H1 (cell line): ENCODE measurements at regions not wholly inside any gene's neighbourhood (a gene's known extent, or its start where the extent isn't known, plus 50 kb on each side); places are given as distances from the start of the nearest gene placed in this dataset.
A peak's percentile ranks its signal among the peaks of the same experiment; 100 is the strongest.

Experiments
- CTCF ChIA-PET: fragments of 300-600 bp; sonication (Branson Sonifier 250); formaldehyde crosslinking; loops from one replicate; lab custom pipeline; 2021; ENCODE audit not compliant: partially characterized antibody; lab: Charles Lee
- POLR2A ChIA-PET: fragments of 300-600 bp; sonication (Branson Sonifier 250); formaldehyde crosslinking; loops from one replicate; lab custom pipeline; 2021; ENCODE audit warnings: inconsistent platforms; ENCODE audit not compliant: partially characterized antibody; lab: Charles Lee
- DNase-seq, 2 experiments: peaks; one replicate each; pipeline versions ENCODE4 v3.0.0 to v3.0.0-alpha.2; 2010 to 2022; ENCODE audit warnings: low spot score in 2 of 2, low read depth in 1 of 2, mixed read lengths in 1 of 2
- FAIRE-seq: peaks from 2 replicates; lab custom pipeline; 2011; peaks lifted over from hg19 to GRCh38; lab: Jason Lieb, UNC
- H2AFZ ChIP-seq: 2 replicates; pipeline ENCODE4 v1.8.1; 2012; ENCODE audit warnings: low read length, inconsistent platforms
- H2AK5ac ChIP-seq: 2 replicates; pipeline ENCODE4 v1.6.1; 2013; ENCODE audit warnings: low read depth, low read length
- H2BK120ac ChIP-seq: replicated peaks from 2 replicates; pipeline ENCODE3; 2013; ENCODE audit warnings: low read depth, low read length, inconsistent platforms
- H2BK12ac ChIP-seq: 2 replicates; pipeline ENCODE4 v1.6.1; 2013; ENCODE audit warnings: low read depth, low read length
- H2BK15ac ChIP-seq: 2 replicates; pipeline ENCODE4 v1.6.1; 2013; ENCODE audit warnings: low read length
- H2BK20ac ChIP-seq: 2 replicates; pipeline ENCODE4 v1.6.1; 2013; ENCODE audit warnings: low read length
- H2BK5ac ChIP-seq: 2 replicates; pipeline ENCODE4 v1.6.1; 2013; ENCODE audit warnings: low read depth, low read length
- H3K14ac ChIP-seq: 2 replicates; pipeline ENCODE4 v1.6.1; 2013; ENCODE audit warnings: inconsistent platforms; ENCODE audit not compliant: insufficient read length
- H3K18ac ChIP-seq: 2 replicates; pipeline ENCODE4 v1.6.1; 2013; ENCODE audit warnings: low read length; ENCODE audit errors: extremely low read depth
- H3K23ac ChIP-seq: 2 replicates; pipeline ENCODE4 v1.6.1; 2013; ENCODE audit warnings: inconsistent platforms; ENCODE audit not compliant: insufficient read length
- H3K23me2 ChIP-seq: 2 replicates; pipeline ENCODE4 v1.6.1; 2013; ENCODE audit warnings: low read depth, low read length
- H3K27ac ChIP-seq: 2 replicates; pipeline ENCODE4 v1.6.1; 2011; ENCODE audit warnings: low read depth, low read length, inconsistent platforms
- H3K27me3 ChIP-seq, 4 experiments: replicated peaks in 1 of 4; 1 replicate in 1 of 4; 2 replicates in 3 of 4; pipeline versions ENCODE4 v1.6.1 to v1.8.1; 2011 to 2013; ENCODE audit warnings: low read length in 3 of 4, mild to moderate bottlenecking in 3 of 4, inconsistent platforms in 2 of 4, mixed read lengths in 2 of 4, moderate library complexity in 1 of 4; ENCODE audit not compliant: control insufficient read depth in 3 of 4, insufficient read depth in 3 of 4; ENCODE audit errors: extremely low read depth in 1 of 4
- H3K36me3 ChIP-seq, 4 experiments: 2 replicates each; pipeline versions ENCODE4 v1.6.1 to v1.8.1; 2011 to 2013; ENCODE audit warnings: mild to moderate bottlenecking in 4 of 4, low read length in 3 of 4, moderate library complexity in 2 of 4, control low read depth in 1 of 4, inconsistent platforms in 1 of 4; ENCODE audit not compliant: insufficient read depth in 4 of 4, control insufficient read depth in 2 of 4
- H3K4ac ChIP-seq: replicated peaks from 2 replicates; pipeline ENCODE3; 2013; ENCODE audit warnings: low read length, low read depth, mixed read lengths, inconsistent platforms; ENCODE audit not compliant: insufficient read length
- H3K4me1 ChIP-seq, 4 experiments: replicated peaks in 1 of 4; 1 replicate in 1 of 4; 2 replicates in 3 of 4; pipeline versions ENCODE4 v1.6.1 to v1.8.1; 2011 to 2013; ENCODE audit warnings: low read length in 3 of 4, inconsistent platforms in 2 of 4, mixed read lengths in 1 of 4; ENCODE audit not compliant: insufficient read depth in 4 of 4, control insufficient read depth in 3 of 4
- H3K4me2 ChIP-seq, 2 experiments: 2 replicates each; pipeline versions ENCODE4 v1.6.1 to v1.8.1; 2011 to 2013; ENCODE audit warnings: low read depth in 2 of 2, low read length in 2 of 2, control low read depth in 1 of 2, inconsistent platforms in 1 of 2, mild to moderate bottlenecking in 1 of 2; ENCODE audit not compliant: insufficient read depth in 1 of 2
- H3K4me3 ChIP-seq, 4 experiments: fragments of 200-600, 300-600 bp in 1 of 4; sonication (generic), shearing (Covaris generic), sonication (Bioruptor Twin) in 1 of 4; 2 replicates each; pipeline versions ENCODE4 v1.5.1 to v1.8.1; 2011 to 2016; ENCODE audit warnings: low read length in 4 of 4, low read depth in 3 of 4, control low read depth in 2 of 4, inconsistent platforms in 2 of 4, mild to moderate bottlenecking in 2 of 4, mixed read lengths in 1 of 4, moderate library complexity in 1 of 4; ENCODE audit not compliant: insufficient read depth in 2 of 4; ENCODE audit errors: extremely low read depth in 1 of 4
- H3K56ac ChIP-seq: replicated peaks from 2 replicates; pipeline ENCODE3; 2013; ENCODE audit warnings: low read depth, mild to moderate bottlenecking, mixed read lengths, low read length, inconsistent platforms; ENCODE audit not compliant: insufficient read length
- H3K79me1 ChIP-seq: 2 replicates; pipeline ENCODE4 v1.6.1; 2013; ENCODE audit warnings: low read depth, low read length, control low read depth
- H3K79me2 ChIP-seq, 2 experiments: 2 replicates each; pipeline versions ENCODE4 v1.6.1 to v1.8.1; 2012 to 2013; ENCODE audit warnings: low read length in 2 of 2, mild to moderate bottlenecking in 2 of 2, inconsistent platforms in 1 of 2; ENCODE audit not compliant: insufficient read depth in 2 of 2, control insufficient read depth in 1 of 2
- H3K9ac ChIP-seq, 4 experiments: replicated peaks in 1 of 4; 1 replicate in 1 of 4; 2 replicates in 3 of 4; pipeline versions ENCODE4 v1.6.1 to v1.8.1; 2011 to 2013; ENCODE audit warnings: low read depth in 3 of 4, low read length in 3 of 4, control low read depth in 2 of 4, mild to moderate bottlenecking in 2 of 4, moderate library complexity in 2 of 4, inconsistent platforms in 1 of 4; ENCODE audit errors: extremely low read depth in 1 of 4
- H3K9me3 ChIP-seq, 2 experiments: 2 replicates each; pipeline versions ENCODE4 v1.6.1 to v1.8.1; 2012 to 2013; ENCODE audit warnings: mild to moderate bottlenecking in 2 of 2, moderate library complexity in 2 of 2, control low read depth in 1 of 2, inconsistent platforms in 1 of 2, low read depth in 1 of 2, low read length in 1 of 2, mixed read lengths in 1 of 2; ENCODE audit not compliant: insufficient read depth in 2 of 2
- H4K20me1 ChIP-seq, 2 experiments: replicated peaks in 1 of 2; 2 replicates each; pipeline versions ENCODE3 to v1.8.1; 2011 to 2013; ENCODE audit warnings: inconsistent platforms in 2 of 2, low read length in 2 of 2, mild to moderate bottlenecking in 1 of 2; ENCODE audit not compliant: insufficient read depth in 2 of 2, control insufficient read depth in 1 of 2
- H4K5ac ChIP-seq: 2 replicates; pipeline ENCODE4 v1.6.1; 2013; ENCODE audit warnings: low read length, low read depth, mixed read lengths, inconsistent platforms; ENCODE audit not compliant: insufficient read length
- H4K8ac ChIP-seq: 2 replicates; pipeline ENCODE4 v1.8.0; 2013; ENCODE audit warnings: mild to moderate bottlenecking, moderate library complexity, low read length, inconsistent platforms; ENCODE audit not compliant: insufficient read depth; ENCODE audit errors: extremely low read depth
- H4K91ac ChIP-seq: replicated peaks from 2 replicates; pipeline ENCODE3; 2013; ENCODE audit warnings: low read length, mixed read lengths, inconsistent platforms; ENCODE audit not compliant: insufficient read length
- BACH1 ChIP-seq: IDR thresholded peaks from 2 replicates; pipeline ENCODE4 v1.6.1; 2012; ENCODE audit warnings: low read length, improper control_type of control experiment
- EZH2 ChIP-seq: fragments of 200-600 bp; sonication (generic); IDR thresholded peaks from 2 replicates; pipeline ENCODE4 v1.7.1; 2012; ENCODE audit warnings: low read depth, mild to moderate bottlenecking, moderate library complexity, low read length, inconsistent platforms; ENCODE audit not compliant: severe bottlenecking
- GABPA ChIP-seq: IDR thresholded peaks from 2 replicates; pipeline ENCODE4 v1.6.1; 2011; ENCODE audit warnings: mild to moderate bottlenecking, low read length, moderate library complexity, borderline replicate concordance; ENCODE audit not compliant: insufficient read depth
- JUND ChIP-seq: IDR thresholded peaks from 2 replicates; pipeline ENCODE4 v1.6.1; 2011; ENCODE audit warnings: mild to moderate bottlenecking, improper control_type of control experiment, low read length
- KDM4A ChIP-seq: IDR thresholded peaks from one replicate; pipeline ENCODE4 v1.7.1; 2012; ENCODE audit warnings: low read depth, mild to moderate bottlenecking, moderate library complexity, low read length, inconsistent platforms; ENCODE audit not compliant: severe bottlenecking
- SIN3A ChIP-seq, 2 experiments: IDR thresholded peaks in 1 of 2; conservative IDR thresholded peaks in 1 of 2; 2 replicates each; pipeline ENCODE4 v1.6.1; 2011 to 2012; ENCODE audit warnings: low read length in 2 of 2, improper control_type of control experiment in 1 of 2, low read depth in 1 of 2, mild to moderate bottlenecking in 1 of 2
- SP2 ChIP-seq: IDR thresholded peaks from 2 replicates; pipeline ENCODE4 v1.6.1; 2012; ENCODE audit warnings: mild to moderate bottlenecking, low read length, inconsistent platforms
- SP4 ChIP-seq: IDR thresholded peaks from 2 replicates; pipeline ENCODE4 v1.6.1; 2012; ENCODE audit warnings: low read length, inconsistent platforms
- WGBS, 2 experiments: shearing (Covaris generic) in 1 of 2; methylation state at CpG; one replicate each; pipeline versions ENCODE4 v1.1.6 to v1.1.7; 2013 to 2015; ENCODE audit warnings: low lambda C conversion rate in 2 of 2, mixed read lengths in 2 of 2, inconsistent platforms in 1 of 2, low coverage in 1 of 2, missing lambda C conversion rate in 1 of 2; ENCODE audit not compliant: insufficient replicate concordance in 2 of 2, insufficient coverage in 1 of 2, insufficient read length in 1 of 2; ENCODE audit errors: extremely low coverage in 1 of 2, missing lambda C conversion rate in 1 of 2; 5-methylcytosine and 5-hydroxymethylcytosine counted together
- TF ChIP-seq, protein P1 (sequence below), 3 experiments: IDR thresholded peaks; 1 replicate in 2 of 3; 2 replicates in 1 of 3; pipeline versions ENCODE4 v1.5.1 to v1.6.1; 2011; ENCODE audit warnings: low read length in 3 of 3, mild to moderate bottlenecking in 3 of 3, inconsistent platforms in 2 of 3, low read depth in 1 of 3, moderate library complexity in 1 of 3; ENCODE audit not compliant: insufficient read depth in 1 of 3; ENCODE audit errors: control extremely low read depth in 1 of 3
- TF ChIP-seq, protein P2 (sequence below): IDR thresholded peaks from 2 replicates; pipeline ENCODE4 v1.6.1; 2012; ENCODE audit warnings: low read length, inconsistent platforms

- H3K23me2 ChIP-seq = no peaks in the 10 kb centered on the region
- no peak overlapping the region for H2BK20ac ChIP-seq
- no peak overlapping the region for H4K91ac ChIP-seq
- no peaks in the 10 kb centered on the region for H3K4me1 ChIP-seq
- H3K36me3 ChIP-seq = no peaks in the 10 kb centered on the region
- no peak overlapping the region for H4K5ac ChIP-seq
- H3K27me3 ChIP-seq = no peaks in the 10 kb centered on the region
- no peak overlapping the region for H3K9ac ChIP-seq
- no peaks in the 10 kb centered on the region for H4K20me1 ChIP-seq
- H3K18ac ChIP-seq = no peak overlapping the region
- H3K9me3 ChIP-seq = no peaks in the 10 kb centered on the region
- no peak for TF ChIP-seq JUND
- no peak for TF ChIP-seq SP2
- TF ChIP-seq SP4 = no peak
- TF ChIP-seq EZH2 = no peak
- TF ChIP-seq SIN3A (conservative IDR thresholded peaks at IDR 0.05 in 1 of 2, IDR thresholded peaks at IDR 0.05 in 1 of 2; ENCODE audit: low read depth in 1 of 2, low read length in 2 of 2) = no peak
- TF ChIP-seq KDM4A = no peak
- no peak for TF ChIP-seq GABPA
- TF ChIP-seq, protein P1, sequence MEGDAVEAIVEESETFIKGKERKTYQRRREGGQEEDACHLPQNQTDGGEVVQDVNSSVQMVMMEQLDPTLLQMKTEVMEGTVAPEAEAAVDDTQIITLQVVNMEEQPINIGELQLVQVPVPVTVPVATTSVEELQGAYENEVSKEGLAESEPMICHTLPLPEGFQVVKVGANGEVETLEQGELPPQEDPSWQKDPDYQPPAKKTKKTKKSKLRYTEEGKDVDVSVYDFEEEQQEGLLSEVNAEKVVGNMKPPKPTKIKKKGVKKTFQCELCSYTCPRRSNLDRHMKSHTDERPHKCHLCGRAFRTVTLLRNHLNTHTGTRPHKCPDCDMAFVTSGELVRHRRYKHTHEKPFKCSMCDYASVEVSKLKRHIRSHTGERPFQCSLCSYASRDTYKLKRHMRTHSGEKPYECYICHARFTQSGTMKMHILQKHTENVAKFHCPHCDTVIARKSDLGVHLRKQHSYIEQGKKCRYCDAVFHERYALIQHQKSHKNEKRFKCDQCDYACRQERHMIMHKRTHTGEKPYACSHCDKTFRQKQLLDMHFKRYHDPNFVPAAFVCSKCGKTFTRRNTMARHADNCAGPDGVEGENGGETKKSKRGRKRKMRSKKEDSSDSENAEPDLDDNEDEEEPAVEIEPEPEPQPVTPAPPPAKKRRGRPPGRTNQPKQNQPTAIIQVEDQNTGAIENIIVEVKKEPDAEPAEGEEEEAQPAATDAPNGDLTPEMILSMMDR (IDR thresholded peaks at IDR 0.05; ENCODE audit: control extremely low read depth in 1 of 3, insufficient read depth in 1 of 3, low read depth in 1 of 3, low read length in 3 of 3) = no peak
- TF ChIP-seq BACH1 = no peak
- TF ChIP-seq, protein P2, sequence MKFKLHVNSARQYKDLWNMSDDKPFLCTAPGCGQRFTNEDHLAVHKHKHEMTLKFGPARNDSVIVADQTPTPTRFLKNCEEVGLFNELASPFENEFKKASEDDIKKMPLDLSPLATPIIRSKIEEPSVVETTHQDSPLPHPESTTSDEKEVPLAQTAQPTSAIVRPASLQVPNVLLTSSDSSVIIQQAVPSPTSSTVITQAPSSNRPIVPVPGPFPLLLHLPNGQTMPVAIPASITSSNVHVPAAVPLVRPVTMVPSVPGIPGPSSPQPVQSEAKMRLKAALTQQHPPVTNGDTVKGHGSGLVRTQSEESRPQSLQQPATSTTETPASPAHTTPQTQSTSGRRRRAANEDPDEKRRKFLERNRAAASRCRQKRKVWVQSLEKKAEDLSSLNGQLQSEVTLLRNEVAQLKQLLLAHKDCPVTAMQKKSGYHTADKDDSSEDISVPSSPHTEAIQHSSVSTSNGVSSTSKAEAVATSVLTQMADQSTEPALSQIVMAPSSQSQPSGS = no peak
- H3K4me3 ChIP-seq = no peak overlapping the region
- no peak overlapping the region for H2BK5ac ChIP-seq
- H2AFZ ChIP-seq = no peak overlapping the region
- H2BK15ac ChIP-seq = no peak overlapping the region
- H3K14ac ChIP-seq = no peak overlapping the region
- POLR2A ChIA-PET = no interaction called here
- H3K4ac ChIP-seq = no peak overlapping the region
- no peaks in the 10 kb centered on the region for H3K79me1 ChIP-seq
- H2BK120ac ChIP-seq = no peak overlapping the region
- DNase-seq = no peak
- H4K8ac ChIP-seq = 0 out of 2 replicates have a peak overlapping the region, but pooled peaks have one; percentile 35
- H3K4me2 ChIP-seq = no peak overlapping the region
- H2BK12ac ChIP-seq = no peak overlapping the region
- H3K79me2 ChIP-seq = no peaks in the 10 kb centered on the region
- CTCF ChIA-PET = interaction anchor here (0.7 kb wide), 1 partner anchor 15 kb away, joined by 3 read pairs; no protein-coding TSS in a partner anchor
- no peak overlapping the region for H3K23ac ChIP-seq
- 91% methylated on average over 8 of the region's 8 CpGs; no CpG with 5 or more reads in 1 of the 2 experiments for WGBS, 2 experiments
- FAIRE-seq = no peak
- H3K56ac ChIP-seq = no peak overlapping the region
- no peak overlapping the region for H2AK5ac ChIP-seq
- H3K27ac ChIP-seq = no peak overlapping the region
Measured at GRCh38 chr13:63512095-63512494, 2096.4 kb upstream of the PCDH20 start.
